ENCODE measurements at regions not wholly inside any gene's neighbourhood (a gene's known extent, or its start where the extent isn't known, plus 50 kb on each side); places are given as distances from the start of the nearest gene placed in this dataset.

GRCh38 chr2:228575897-228576296 lies 394.4 kb upstream of the SPHKAP start:
- TF ChIP-seq POLR2AphosphoS5 (IDR thresholded peaks at IDR 0.05) (no peak), POLR2A (IDR thresholded peaks at IDR 0.05) (no peak)

Measured in stomach (tissue), 4 donors.